ENCODE measurements at regions not wholly inside any gene's neighbourhood (a gene's known extent, or its start where the extent isn't known, plus 50 kb on each side); places are given as distances from the start of the nearest gene placed in this dataset.

DNA sequence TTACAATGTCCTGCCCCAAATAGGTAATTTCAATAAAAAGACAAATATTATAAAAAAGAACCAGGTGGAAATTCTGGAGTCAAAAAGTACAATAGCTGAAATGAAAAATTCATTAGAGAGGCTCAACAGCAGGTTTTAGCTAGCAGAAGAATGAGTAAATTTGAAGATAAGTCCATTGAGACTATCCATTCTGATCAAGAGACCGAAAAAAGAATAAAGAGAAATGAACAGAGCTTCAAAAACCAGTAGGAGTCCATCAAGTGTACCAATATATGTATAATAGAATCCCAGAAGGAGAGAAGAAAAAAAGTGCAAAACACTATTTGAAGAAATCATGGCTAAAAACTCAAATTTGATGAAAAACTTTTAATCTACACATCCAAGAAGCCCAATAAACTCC is 60.5 kb upstream of the POMGNT2 start:
- no peak overlapping the region for H3K4me3 ChIP-seq (ENCODE audit: low read depth, low read length)
- DNase-seq (ENCODE audit: low read depth), result no peak
- TF ChIP-seq CTCF (conservative IDR thresholded peaks at IDR 0.05; ENCODE audit: low read depth, low read length), result no peak

- DNase-seq (ENCODE audit: low read depth), result no peak
- no peak overlapping the region for H3K4me3 ChIP-seq (ENCODE audit: low read depth, low read length)
- TF ChIP-seq CTCF (conservative IDR thresholded peaks at IDR 0.05; ENCODE audit: low read depth, low read length), result no peak
These were observed 59.9 kb upstream of the POMGNT2 start for GRCh38 chr3:43165786-43166185.

DNA sequence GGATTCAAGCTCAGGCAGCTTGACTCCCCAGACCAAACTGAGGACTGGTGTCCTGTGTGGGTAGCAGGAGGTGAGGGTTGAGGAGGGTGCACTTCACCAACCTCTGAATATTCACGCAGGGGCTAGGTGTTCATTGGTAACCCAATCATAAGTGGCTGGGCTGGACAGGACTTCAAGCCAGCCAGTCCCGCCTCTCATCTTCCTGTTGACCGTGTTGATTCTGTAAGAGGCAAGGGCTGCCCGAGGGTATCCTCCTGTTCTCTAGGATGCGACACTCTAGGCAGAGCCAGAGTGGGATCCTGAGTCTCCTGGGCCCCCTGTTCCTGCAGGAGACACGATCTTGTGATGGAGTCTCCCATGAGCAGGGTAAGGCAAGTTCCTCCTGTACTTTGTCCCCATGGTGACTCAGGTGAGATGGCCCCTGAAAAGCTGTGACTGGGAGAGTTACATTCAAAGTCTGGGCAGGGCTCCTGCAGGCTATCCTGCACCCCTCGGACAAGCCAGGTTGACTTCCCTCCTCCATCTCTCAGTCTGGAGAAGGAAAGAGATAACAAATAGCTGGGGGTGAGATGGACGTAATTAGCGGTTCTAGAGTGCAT is 58.1 kb upstream of the POMGNT2 start:
- TF ChIP-seq CTCF (conservative IDR thresholded peaks at IDR 0.05; ENCODE audit: low read depth, low read length), result no peak
- DNase-seq (ENCODE audit: low read depth), result no peak
- no peak overlapping the region for H3K4me3 ChIP-seq (ENCODE audit: low read depth, low read length)

- no peak overlapping the region for H3K4me3 ChIP-seq (ENCODE audit: low read depth, low read length)
- peak; percentile 63 for TF ChIP-seq CTCF (conservative IDR thresholded peaks at IDR 0.05; ENCODE audit: low read depth, low read length)
- no peak for DNase-seq (ENCODE audit: low read depth)
These were observed 56.6 kb upstream of the POMGNT2 start for GRCh38 chr3:43162230-43163084.

DNA sequence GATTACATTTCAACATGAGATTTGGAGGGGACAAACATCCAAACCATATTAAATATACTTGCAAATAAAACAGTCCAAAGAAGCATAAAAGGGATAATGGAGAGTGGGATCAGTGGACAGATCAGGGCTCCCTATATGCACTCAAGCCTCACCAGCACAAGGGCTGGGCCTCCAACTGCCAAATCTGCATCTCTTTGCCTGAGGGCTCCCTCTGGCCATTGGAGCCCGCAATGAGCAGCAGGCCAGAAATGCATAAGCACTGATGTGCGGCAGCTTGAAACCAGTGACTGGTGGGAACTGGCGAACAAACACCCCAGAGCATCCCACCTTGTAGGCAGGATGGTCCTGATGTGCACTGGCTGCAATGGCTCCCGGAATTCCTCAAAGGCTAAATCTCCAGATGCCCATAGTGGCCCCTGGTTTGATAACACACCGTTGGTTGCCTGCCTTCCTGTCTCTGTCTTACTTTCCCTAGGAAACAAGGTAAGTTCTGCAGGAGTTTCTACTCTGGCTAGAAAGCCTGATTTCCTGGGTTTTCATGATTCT is 55.9 kb upstream of the POMGNT2 start:
- no peak for TF ChIP-seq CTCF (conservative IDR thresholded peaks at IDR 0.05; ENCODE audit: low read depth, low read length)
- H3K4me3 ChIP-seq (ENCODE audit: low read depth, low read length), result no peak overlapping the region
- DNase-seq (ENCODE audit: low read depth), result no peak

GRCh38 chr3:43160664-43161063 is 54.8 kb upstream of the POMGNT2 start:
- TF ChIP-seq CTCF (conservative IDR thresholded peaks at IDR 0.05; ENCODE audit: low read depth, low read length), result no peak
- DNase-seq (ENCODE audit: low read depth), result no peak

More at GRCh38 chr3:43160664-43161063, 54.8 kb upstream of the POMGNT2 start:
- no peak overlapping the region for H3K4me3 ChIP-seq (ENCODE audit: low read depth, low read length)

Measured in epithelial cell of proximal tubule (primary cell).